ENCODE measurements at regions not wholly inside any gene's neighbourhood (a gene's known extent, or its start where the extent isn't known, plus 50 kb on each side); places are given as distances from the start of the nearest gene placed in this dataset.

- DNase-seq (ENCODE audit: low spot score), result no peak
- TF ChIP-seq CTCF (IDR thresholded peaks at IDR 0.05), result no peak
Observed at GRCh38 chr16:5906351-5906750, 808.8 kb upstream of the EEF2KMT start.

GRCh38 chr16:5905935-5906334 is 808.3 kb upstream of the EEF2KMT start:
- DNase-seq (ENCODE audit: low spot score) (no peak), ATAC-seq (ENCODE audit: low FRiP score) (no peak)
- TF ChIP-seq CTCF (IDR thresholded peaks at IDR 0.05), result no peak

More at GRCh38 chr16:5906351-5906750, 808.8 kb upstream of the EEF2KMT start:
- no peak for ATAC-seq (ENCODE audit: low FRiP score)

GRCh38 chr16:5903832-5904231 is 806.2 kb upstream of the EEF2KMT start:
- no peak for TF ChIP-seq CTCF (IDR thresholded peaks at IDR 0.05)
- DNase-seq (ENCODE audit: low spot score) (no peak), ATAC-seq (ENCODE audit: low FRiP score) (no peak)

- no peak for ATAC-seq (ENCODE audit: low FRiP score)
Observed at GRCh38 chr16:5903153-5903552, 805.6 kb upstream of the EEF2KMT start.

GRCh38 chr16:5900046-5900445 is 802.5 kb upstream of the EEF2KMT start:
- DNase-seq (ENCODE audit: low spot score) (no peak), ATAC-seq (ENCODE audit: low FRiP score) (no peak)
- TF ChIP-seq CTCF (IDR thresholded peaks at IDR 0.05), result no peak

More at GRCh38 chr16:5903153-5903552, 805.6 kb upstream of the EEF2KMT start:
- no peak for TF ChIP-seq CTCF (IDR thresholded peaks at IDR 0.05)
- DNase-seq (ENCODE audit: low spot score), result no peak

- ATAC-seq (ENCODE audit: low FRiP score) (no peak), DNase-seq (ENCODE audit: low spot score) (no peak)
- TF ChIP-seq CTCF (IDR thresholded peaks at IDR 0.05), result no peak
Observed at GRCh38 chr16:5895976-5896375, 798.4 kb upstream of the EEF2KMT start.

GRCh38 chr16:5895137-5895536 is 797.5 kb upstream of the EEF2KMT start:
- TF ChIP-seq CTCF (IDR thresholded peaks at IDR 0.05), result no peak
- no peak for DNase-seq (ENCODE audit: low spot score)
- no peak for ATAC-seq (ENCODE audit: low FRiP score)
